HepG2 (cell line): ENCODE measurements at regions not wholly inside any gene's neighbourhood (a gene's known extent, or its start where the extent isn't known, plus 50 kb on each side); places are given as distances from the start of the nearest gene placed in this dataset.
"Not testable (repeated sequence)": the region's sequence is repeated elsewhere in the genome, so short reads cannot be mapped to it uniquely, and the experiment has no call there.

Experiments
- ATAC-seq: fragments of 200-7000 bp; cut with Tn5 transposase; 3 replicates; pipeline ENCODE4 v1.9.1; 2020; ENCODE audit warnings: mild to moderate bottlenecking, moderate library complexity
- BruUV-seq: library from RNA; stranded (reverse); fragments of 400-500 nt; replicated peaks from 2 replicates; lab custom pipeline; 2021; lab: Mats Ljungman, UMichigan
- CTCF ChIA-PET: fragments of 300-600 bp; formaldehyde crosslinking; extraction: SDS; loops from one replicate; lab custom pipeline; 2021; ENCODE audit warnings: low total read pairs, inconsistent platforms, low intra/inter-chr PET ratio; lab: Yijun Ruan, JAX
- POLR2A ChIA-PET: fragments of 350-600 bp; sonication (Branson Sonifier 250); formaldehyde crosslinking; loops from one replicate; lab custom pipeline; 2020; ENCODE audit warnings: antibody characterized with exemption, inconsistent platforms; lab: Yijun Ruan, JAX
- DNase-seq: peaks from one replicate; pipeline ENCODE4 v3.0.0-alpha.2; 2015; ENCODE audit warnings: low spot score
- FAIRE-seq: peaks from 3 replicates; lab custom pipeline; 2011; peaks lifted over from hg19 to GRCh38; lab: Jason Lieb, UNC
- H2AFZ ChIP-seq: one replicate; pipeline ENCODE4 v1.6.1; 2011; ENCODE audit warnings: low read length, inconsistent platforms
- H3K27ac ChIP-seq: fragments of 300-600 bp; 3 replicates; pipeline ENCODE4 v1.8.0; 2011; ENCODE audit warnings: mixed run types, mild to moderate bottlenecking, mixed read lengths, low read length, inconsistent platforms; ENCODE audit not compliant: insufficient read depth; ENCODE audit errors: extremely low read length
- H3K27me3 ChIP-seq, 2 experiments: fragments of 200-600 bp in 1 of 2; 2 replicates in 1 of 2; 3 replicates in 1 of 2; pipeline versions ENCODE4 v1.6.0 to v1.8.0; 2011; ENCODE audit warnings: low read length in 2 of 2, mild to moderate bottlenecking in 2 of 2, moderate library complexity in 2 of 2, inconsistent platforms in 1 of 2; ENCODE audit not compliant: insufficient read depth in 2 of 2, control insufficient read depth in 1 of 2
- H3K36me3 ChIP-seq, 2 experiments: fragments of 200-600 bp in 1 of 2; replicated peaks in 1 of 2; 2 replicates in 1 of 2; 3 replicates in 1 of 2; pipeline versions ENCODE4 v1.5.1 to v1.8.0; 2011; ENCODE audit warnings: low read length in 2 of 2, inconsistent platforms in 1 of 2; ENCODE audit not compliant: insufficient read depth in 2 of 2, control insufficient read depth in 1 of 2
- H3K4me1 ChIP-seq: 2 replicates; pipeline ENCODE4 v1.5.1; 2012; ENCODE audit warnings: low read length, inconsistent platforms; ENCODE audit not compliant: insufficient read depth
- H3K4me2 ChIP-seq: 2 replicates; pipeline ENCODE4 v1.6.0; 2011; ENCODE audit warnings: low read depth, low read length, inconsistent platforms
- H3K4me3 ChIP-seq, 3 experiments: fragments of 200-600 bp in 1 of 3; sonication (generic), shearing (Covaris generic) in 1 of 3; replicated peaks in 1 of 3; 2 replicates each; pipeline ENCODE4 v1.5.1; 2011 to 2016; ENCODE audit warnings: low read length in 3 of 3, inconsistent platforms in 2 of 3, low read depth in 2 of 3, mild to moderate bottlenecking in 2 of 3, control low read depth in 1 of 3, mixed read lengths in 1 of 3; ENCODE audit not compliant: insufficient read depth in 1 of 3
- H3K79me2 ChIP-seq: one replicate; pipeline ENCODE4 v1.6.1; 2011; ENCODE audit warnings: low read length, inconsistent platforms; ENCODE audit not compliant: insufficient read depth
- H3K9ac ChIP-seq: 2 replicates; pipeline ENCODE4 v1.6.0; 2011; ENCODE audit warnings: mild to moderate bottlenecking, low read depth, low read length, inconsistent platforms; ENCODE audit not compliant: insufficient read depth
- H3K9me3 ChIP-seq: 2 replicates; pipeline ENCODE4 v1.5.1; 2012; ENCODE audit warnings: mild to moderate bottlenecking, low read length
- H4K20me1 ChIP-seq: 2 replicates; pipeline ENCODE4 v1.6.0; 2011; ENCODE audit warnings: inconsistent platforms, mild to moderate bottlenecking, low read length, moderate library complexity; ENCODE audit not compliant: insufficient read depth
- FOXA3 ChIP-seq: IDR thresholded peaks from 2 replicates; pipeline ENCODE4 v1.6.1; 2016; ENCODE audit warnings: missing genetic modification reagents, missing compliant biosample characterization
- RFXANK ChIP-seq: IDR thresholded peaks from 2 replicates; pipeline ENCODE4 v1.6.1; 2016
- ZBED4 ChIP-seq: sonication (generic); formaldehyde crosslinking; IDR thresholded peaks from 2 replicates; pipeline ENCODE4 v1.4.0; 2020; ENCODE audit warnings: missing genetic modification reagents, borderline replicate concordance
- ZNF281 ChIP-seq: sonication (generic); formaldehyde crosslinking; IDR thresholded peaks from 2 replicates; pipeline ENCODE4 v1.4.0; 2020; ENCODE audit warnings: missing genetic modification reagents, borderline replicate concordance
- ZNF615 ChIP-seq: sonication (generic); formaldehyde crosslinking; IDR thresholded peaks from 2 replicates; pipeline ENCODE4 v1.5.0; 2020; ENCODE audit warnings: mild to moderate bottlenecking, missing genetic modification reagents, borderline replicate concordance
- WGBS: methylation state at CpG from one replicate; pipeline ENCODE4 v1.1.6; 2017; ENCODE audit warnings: low lambda C conversion rate; 5-methylcytosine and 5-hydroxymethylcytosine counted together
- in situ Hi-C: cut with HindIII; loops from 2 replicates; pipeline ENCODE4 v1.10.0; 2017; ENCODE audit warnings: low pct_unique_long_range_greater_than_20kb; ENCODE audit not compliant: extremely low pct_ligation_motif_present
- intact Hi-C: fragments of 100-400 bp; cut with micrococcal nuclease; formaldehyde crosslinking; loops from one replicate; pipeline ENCODE4 v1.10.0; 2022; ENCODE audit not compliant: unreplicated experiment

GRCh38 chr5:102688581-102689342 is 66.3 kb upstream of the PAM start:
- H3K9me3 ChIP-seq, H4K20me1 ChIP-seq, DNase-seq, H3K36me3 ChIP-seq, in situ Hi-C loops, H2AFZ ChIP-seq, FAIRE-seq, H3K4me1 ChIP-seq, CTCF ChIA-PET, H3K79me2 ChIP-seq, ATAC-seq, BruUV-seq, POLR2A ChIA-PET, H3K9ac ChIP-seq, H3K27me3 ChIP-seq, H3K27ac ChIP-seq: not testable (repeated sequence)
- WGBS, result 19% methylated on average over 7 of the region's 14 CpGs
- Histone ChIP-seq H3K4me3 (peak overlapping the region in 1 of 3 experiments; percentile 33; a peak in 2 of 6 replicates), H3K4me2 (peak overlapping the region; percentile 49)
- peak; percentile 87 for TF ChIP-seq ZNF281
- intact Hi-C loops, result loop anchor here (1.0 kb wide), 1 partner anchor 62 kb away; no protein-coding TSS in a partner anchor

- no peaks in the 10 kb centered on the region for H3K79me2 ChIP-seq
- no peak overlapping the region for H2AFZ ChIP-seq
- POLR2A ChIA-PET, result no interaction called here
- H3K4me2 ChIP-seq, result no peak overlapping the region
- no peak overlapping the region for H3K9ac ChIP-seq
- no peaks in the 10 kb centered on the region for H3K36me3 ChIP-seq
- no peak overlapping the region for H3K27ac ChIP-seq
- in situ Hi-C loops (no loop called here), intact Hi-C loops (no loop called here)
- ATAC-seq (no peak), DNase-seq (no peak), FAIRE-seq (no peak)
- BruUV-seq, result no TSS peak
- CTCF ChIA-PET, result no interaction called here
- H3K9me3 ChIP-seq, result no peaks in the 10 kb centered on the region
- 0 out of 2 replicates have a peak, but pooled peaks cover 9% of the 10 kb centered on the region for H3K4me1 ChIP-seq
- 29% methylated on average over 2 of the region's 2 CpGs for WGBS
- H3K27me3 ChIP-seq, result no peaks in the 10 kb centered on the region; a peak in 2 of 5 replicates
- no peak overlapping the region for H3K4me3 ChIP-seq
- TF ChIP-seq ZBED4 (CRISPR knock-in tag), result no peak
- no peak for TF ChIP-seq RFXANK (CRISPR knock-in tag)
- TF ChIP-seq FOXA3 (CRISPR knock-in tag), result no peak
- TF ChIP-seq ZNF615 (CRISPR knock-in tag), result no peak
- TF ChIP-seq, all 625 proteins: peak for 0
- no peaks in the 10 kb centered on the region for H4K20me1 ChIP-seq
Observed at GRCh38 chr5:102690910-102691309, 64.2 kb upstream of the PAM start.
